ENCODE measurements at regions not wholly inside any gene's neighbourhood (a gene's known extent, or its start where the extent isn't known, plus 50 kb on each side); places are given as distances from the start of the nearest gene placed in this dataset.

DNA sequence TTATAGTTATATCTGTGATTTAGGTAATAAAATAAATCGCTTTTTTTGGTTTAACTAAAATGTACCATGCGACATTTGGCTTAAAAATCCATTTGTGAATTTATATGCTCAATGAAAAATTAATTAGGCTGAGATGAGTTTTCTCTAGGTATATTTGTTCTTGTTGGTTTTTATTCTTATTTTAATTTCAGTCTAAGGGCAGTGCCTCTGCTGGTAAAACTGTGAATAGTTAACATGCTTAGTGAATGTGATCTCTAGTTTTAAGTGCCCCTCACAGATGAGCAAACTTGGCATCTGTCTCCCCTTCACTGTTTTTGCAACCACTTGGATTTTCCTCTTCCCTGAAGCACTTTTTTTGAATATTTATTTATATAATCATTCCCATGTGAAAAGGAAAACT, 822.7 kb downstream of the GRIK2 start:
- Mint-ChIP-seq H3K27ac (no peak overlapping the region), H3K4me3 (no peak overlapping the region), H3K9me3 (no peaks in the 10 kb centered on the region), H3K36me3 (ENCODE audit: insufficient read depth in 1 of 3, low read depth in 3 of 3) (no peaks in the 10 kb centered on the region), H3K27me3 (ENCODE audit: low read depth) (no peaks in the 10 kb centered on the region), H3K4me1 (0 out of 4 replicates have a peak, but pooled peaks cover 0 to 2% of the 10 kb centered on the region in 2 experiments)
- no peak overlapping the region for H2BK12ac ChIP-seq (ENCODE audit: insufficient read length, low read depth, low read length)
- H4K91ac ChIP-seq (ENCODE audit: insufficient read length, low read depth, low read length): no peak overlapping the region
- H3K4me2 ChIP-seq (ENCODE audit: insufficient read depth, insufficient read length, low read length): no peak overlapping the region
- H4K5ac ChIP-seq (ENCODE audit: insufficient read length, low read depth, low read length): no peak overlapping the region
- no peak overlapping the region for H3K56ac ChIP-seq (ENCODE audit: insufficient read length, low read depth, low read length)
- H3K79me1 ChIP-seq (ENCODE audit: insufficient read depth, low read depth, low read length, poor library complexity, severe bottlenecking): no peaks in the 10 kb centered on the region
- H2BK5ac ChIP-seq (ENCODE audit: insufficient read length, low read length): no peak overlapping the region
- no peak overlapping the region for H2BK15ac ChIP-seq (ENCODE audit: low read depth, low read length)
- no peak overlapping the region for H3K27ac ChIP-seq (ENCODE audit: insufficient read length, low read depth, low read length)
- H3K79me2 ChIP-seq (ENCODE audit: insufficient read depth, low read length): no peaks in the 10 kb centered on the region
- no peak overlapping the region for H2AFZ ChIP-seq (ENCODE audit: low read length)
- no peak overlapping the region for H2BK120ac ChIP-seq (ENCODE audit: low read depth, low read length, poor library complexity, severe bottlenecking)
- no peaks in the 10 kb centered on the region for H3K4me1 ChIP-seq (ENCODE audit: insufficient read depth, low read length)
- no peaks in the 10 kb centered on the region for H3K9me3 ChIP-seq (ENCODE audit: control insufficient read depth, low read depth, low read length)
- TF ChIP-seq, protein P1, sequence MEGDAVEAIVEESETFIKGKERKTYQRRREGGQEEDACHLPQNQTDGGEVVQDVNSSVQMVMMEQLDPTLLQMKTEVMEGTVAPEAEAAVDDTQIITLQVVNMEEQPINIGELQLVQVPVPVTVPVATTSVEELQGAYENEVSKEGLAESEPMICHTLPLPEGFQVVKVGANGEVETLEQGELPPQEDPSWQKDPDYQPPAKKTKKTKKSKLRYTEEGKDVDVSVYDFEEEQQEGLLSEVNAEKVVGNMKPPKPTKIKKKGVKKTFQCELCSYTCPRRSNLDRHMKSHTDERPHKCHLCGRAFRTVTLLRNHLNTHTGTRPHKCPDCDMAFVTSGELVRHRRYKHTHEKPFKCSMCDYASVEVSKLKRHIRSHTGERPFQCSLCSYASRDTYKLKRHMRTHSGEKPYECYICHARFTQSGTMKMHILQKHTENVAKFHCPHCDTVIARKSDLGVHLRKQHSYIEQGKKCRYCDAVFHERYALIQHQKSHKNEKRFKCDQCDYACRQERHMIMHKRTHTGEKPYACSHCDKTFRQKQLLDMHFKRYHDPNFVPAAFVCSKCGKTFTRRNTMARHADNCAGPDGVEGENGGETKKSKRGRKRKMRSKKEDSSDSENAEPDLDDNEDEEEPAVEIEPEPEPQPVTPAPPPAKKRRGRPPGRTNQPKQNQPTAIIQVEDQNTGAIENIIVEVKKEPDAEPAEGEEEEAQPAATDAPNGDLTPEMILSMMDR (conservative IDR thresholded peaks at IDR 0.05): peak; percentile 36; the same call in 2 of the 3 replicates
- no peak overlapping the region for H3K23ac ChIP-seq (ENCODE audit: insufficient read length, low read depth, low read length)
- no peak overlapping the region for H4K8ac ChIP-seq (replicated peaks; ENCODE audit: insufficient read length, low read depth, low read length)
- no peak for DNase-seq
- no peak overlapping the region for H3K14ac ChIP-seq (ENCODE audit: insufficient read depth, low read length)
- H4K20me1 ChIP-seq (ENCODE audit: control insufficient read depth, insufficient read depth, insufficient read length): no peaks in the 10 kb centered on the region
- H2BK20ac ChIP-seq (ENCODE audit: low read depth, low read length, poor library complexity, severe bottlenecking): no peak overlapping the region
- no peak overlapping the region for H3K18ac ChIP-seq (ENCODE audit: insufficient read length, low read depth, low read length)
- no peak overlapping the region for H3K4ac ChIP-seq (ENCODE audit: low read depth, low read length)
- no peaks in the 10 kb centered on the region for H3K23me2 ChIP-seq (ENCODE audit: insufficient read length, low read depth, low read length, poor library complexity, severe bottlenecking)
- H3K27me3 ChIP-seq (ENCODE audit: insufficient read depth, low read length): no peaks in the 10 kb centered on the region
- H2AK5ac ChIP-seq (ENCODE audit: insufficient read length, low read length): no peak overlapping the region
- H3K9ac ChIP-seq (ENCODE audit: extremely low read depth, insufficient read length, low read length): no peak overlapping the region
- H3T11ph ChIP-seq (ENCODE audit: low read length): no peak overlapping the region
- no CpG with 5 or more reads among the region's 2 CpGs for WGBS (ENCODE audit: extremely low coverage, insufficient read length, low lambda C conversion rate)
